ENCODE measurements at regions not wholly inside any gene's neighbourhood (a gene's known extent, or its start where the extent isn't known, plus 50 kb on each side); places are given as distances from the start of the nearest gene placed in this dataset.

GRCh38 chr12:111310076-111310870, 58.6 kb downstream of the PHETA1 start:
- Histone ChIP-seq H3K4me1 (ENCODE audit: control insufficient read depth in 3 of 3, insufficient read depth in 3 of 3, low read length in 3 of 3) (peaks cover 0 to 4% (median 3%) of the 10 kb centered on the region in 3 donors), H3K9me3 (ENCODE audit: control insufficient read depth in 3 of 3, low read length in 3 of 3) (peaks cover 0 to under 1% (median under 1%) of the 10 kb centered on the region in 3 donors), H3K4me3 (ENCODE audit: low read length in 3 of 3) (no peak overlapping the region), H3K36me3 (ENCODE audit: control insufficient read depth in 3 of 3, insufficient read depth in 3 of 3, low read length in 3 of 3) (no peaks in the 10 kb centered on the region), H3K27ac (ENCODE audit: low read depth, low read length) (no peak overlapping the region), H3K27me3 (ENCODE audit: control insufficient read depth in 3 of 3, insufficient read depth in 3 of 3, low read length in 3 of 3) (peaks cover 0 to 9% (median 3%) of the 10 kb centered on the region in 3 donors), H3K9ac (ENCODE audit: low read depth in 1 of 3, low read length in 3 of 3) (no peak overlapping the region)

DNA sequence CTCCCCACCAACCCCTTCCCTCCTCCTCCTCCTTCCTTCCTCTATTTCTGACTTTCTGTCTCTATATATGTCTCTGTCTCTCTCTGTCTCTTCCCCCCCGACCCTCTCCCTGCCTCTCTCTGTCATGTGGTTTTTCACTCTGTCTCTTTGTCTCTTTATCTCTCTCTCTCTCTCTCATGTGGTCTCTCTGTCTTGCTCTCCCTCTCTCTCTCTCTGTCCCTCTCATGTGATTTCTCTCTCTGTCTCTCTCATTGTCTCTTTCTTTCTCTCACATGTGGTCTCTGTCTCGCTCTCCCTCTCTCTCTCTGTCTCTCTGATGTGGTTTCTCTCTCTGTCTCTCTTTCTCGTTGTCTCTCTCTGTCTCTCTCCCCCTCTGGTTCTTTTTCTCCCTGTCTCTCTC, 59.3 kb downstream of the PHETA1 start:
- Histone ChIP-seq H3K4me3 (ENCODE audit: low read length in 3 of 3) (no peak overlapping the region), H3K9ac (ENCODE audit: low read depth in 1 of 3, low read length in 3 of 3) (no peak overlapping the region), H3K27me3 (ENCODE audit: control insufficient read depth in 3 of 3, insufficient read depth in 3 of 3, low read length in 3 of 3) (peaks cover 0 to 9% (median 3%) of the 10 kb centered on the region in 3 donors), H3K36me3 (ENCODE audit: control insufficient read depth in 3 of 3, insufficient read depth in 3 of 3, low read length in 3 of 3) (no peaks in the 10 kb centered on the region), H3K9me3 (ENCODE audit: control insufficient read depth in 3 of 3, low read length in 3 of 3) (peaks cover under 1 to 8% (median 4%) of the 10 kb centered on the region in 3 donors), H3K27ac (ENCODE audit: low read depth, low read length) (no peak overlapping the region), H3K4me1 (ENCODE audit: control insufficient read depth in 3 of 3, insufficient read depth in 3 of 3, low read length in 3 of 3) (peaks cover 0 to 4% (median 3%) of the 10 kb centered on the region in 3 donors)

GRCh38 chr12:111308473-111308872, 60.4 kb downstream of the PHETA1 start:
- Histone ChIP-seq H3K27ac (ENCODE audit: low read depth, low read length) (no peak overlapping the region), H3K4me1 (ENCODE audit: control insufficient read depth in 3 of 3, insufficient read depth in 3 of 3, low read length in 3 of 3) (no peaks in the 10 kb centered on the region), H3K36me3 (ENCODE audit: control insufficient read depth in 3 of 3, insufficient read depth in 3 of 3, low read length in 3 of 3) (no peaks in the 10 kb centered on the region), H3K4me3 (ENCODE audit: low read length in 3 of 3) (no peak overlapping the region), H3K9ac (ENCODE audit: low read depth in 1 of 3, low read length in 3 of 3) (no peak overlapping the region), H3K9me3 (ENCODE audit: control insufficient read depth in 3 of 3, low read length in 3 of 3) (peaks cover 5 to 19% (median 6%) of the 10 kb centered on the region in 3 donors), H3K27me3 (ENCODE audit: control insufficient read depth in 3 of 3, insufficient read depth in 3 of 3, low read length in 3 of 3) (peaks cover 0 to 9% (median 3%) of the 10 kb centered on the region in 3 donors)

GRCh38 chr12:111304642-111305071, 64.2 kb downstream of the PHETA1 start:
- no peak overlapping the region for H3K4me3 ChIP-seq (ENCODE audit: low read length in 3 of 3)
- no peak overlapping the region for H3K27ac ChIP-seq (ENCODE audit: low read depth, low read length)
- H3K9ac ChIP-seq (ENCODE audit: low read depth in 1 of 3, low read length in 3 of 3): no peak overlapping the region
- peaks cover 5 to 19% (median 6%) of the 10 kb centered on the region in 3 donors for H3K9me3 ChIP-seq (ENCODE audit: control insufficient read depth in 3 of 3, low read length in 3 of 3)
- H3K36me3 ChIP-seq (ENCODE audit: control insufficient read depth in 3 of 3, insufficient read depth in 3 of 3, low read length in 3 of 3): no peaks in the 10 kb centered on the region
- no peaks in the 10 kb centered on the region for H3K4me1 ChIP-seq (ENCODE audit: control insufficient read depth in 3 of 3, insufficient read depth in 3 of 3, low read length in 3 of 3)
- H3K27me3 ChIP-seq (ENCODE audit: control insufficient read depth in 3 of 3, insufficient read depth in 3 of 3, low read length in 3 of 3): no peaks in the 10 kb centered on the region

DNA sequence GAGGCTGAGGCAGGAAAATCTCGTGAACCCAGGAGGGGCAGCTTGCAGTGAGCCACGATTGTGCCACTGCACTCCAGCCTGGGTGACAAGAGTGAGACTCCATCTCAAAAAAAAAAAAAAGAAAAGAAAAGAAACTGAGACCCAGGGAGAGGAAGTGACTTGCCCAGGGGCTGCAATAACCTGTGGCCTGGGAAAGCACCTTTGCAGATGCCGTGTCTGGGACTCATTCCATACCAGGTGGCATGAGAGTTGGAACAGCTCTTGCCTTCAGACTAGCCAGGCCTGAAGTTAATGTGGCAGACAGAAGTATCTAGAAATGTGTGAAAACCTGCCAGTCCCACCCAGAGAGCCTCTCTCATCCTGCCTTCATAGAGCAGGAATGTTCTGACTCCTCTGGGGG, 65.4 kb downstream of the PHETA1 start:
- no peak overlapping the region for H3K4me3 ChIP-seq (ENCODE audit: low read length in 3 of 3)
- no peak overlapping the region for H3K9ac ChIP-seq (ENCODE audit: low read depth in 1 of 3, low read length in 3 of 3)
- H3K27ac ChIP-seq (ENCODE audit: low read depth, low read length): no peak overlapping the region
- H3K36me3 ChIP-seq (ENCODE audit: control insufficient read depth in 3 of 3, insufficient read depth in 3 of 3, low read length in 3 of 3): no peaks in the 10 kb centered on the region
- peaks cover 0 to 3% (median 0%) of the 10 kb centered on the region in 3 donors for H3K4me1 ChIP-seq (ENCODE audit: control insufficient read depth in 3 of 3, insufficient read depth in 3 of 3, low read length in 3 of 3)
- peaks cover 5 to 19% (median 6%) of the 10 kb centered on the region in 3 donors for H3K9me3 ChIP-seq (ENCODE audit: control insufficient read depth in 3 of 3, low read length in 3 of 3)
- H3K27me3 ChIP-seq (ENCODE audit: control insufficient read depth in 3 of 3, insufficient read depth in 3 of 3, low read length in 3 of 3): no peaks in the 10 kb centered on the region

DNA sequence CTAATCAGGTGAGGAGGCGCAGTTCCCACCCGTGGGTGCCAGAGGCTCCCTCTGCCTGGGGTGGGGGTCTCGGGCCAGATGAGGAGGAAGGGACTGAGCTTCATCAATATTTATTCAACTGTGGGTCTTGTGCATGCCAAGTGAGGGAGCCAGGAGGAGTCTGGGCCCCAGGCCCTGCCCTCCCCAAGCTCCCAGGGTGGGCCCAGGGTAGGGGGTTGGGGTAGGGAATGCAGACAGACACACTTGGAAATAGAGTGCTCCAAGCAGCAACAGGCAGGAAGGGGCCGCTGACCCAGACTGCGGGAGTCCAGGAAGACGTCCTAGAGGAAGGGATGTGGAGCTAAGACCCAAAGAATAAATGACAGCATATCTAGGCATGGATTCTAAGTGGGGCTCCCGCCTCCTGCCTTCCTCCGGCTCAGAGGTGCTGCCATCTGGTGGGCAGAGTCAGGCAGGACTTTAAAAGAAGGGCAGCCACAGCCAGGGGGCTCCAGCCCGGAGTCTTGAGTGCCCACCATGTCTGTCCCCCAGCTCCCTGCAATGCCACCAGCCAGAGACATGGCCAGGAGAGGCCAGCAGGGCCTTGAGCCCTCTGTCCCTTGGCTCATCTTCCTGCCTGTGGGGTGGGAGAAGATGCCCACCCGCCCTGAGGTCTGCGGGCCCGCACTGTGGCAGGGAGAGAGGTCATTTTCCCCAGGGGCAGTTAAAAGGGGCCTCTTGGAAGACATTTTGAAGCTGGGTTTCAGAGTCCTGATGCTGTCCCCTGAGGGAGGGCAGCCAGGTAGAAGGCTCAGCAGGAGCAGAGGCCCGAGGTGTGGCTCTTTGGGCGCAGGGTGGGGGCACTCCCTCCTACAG, 70.1 kb downstream of the PHETA1 start:
- H3K27ac ChIP-seq (ENCODE audit: low read depth, low read length): no peak overlapping the region
- peaks cover 0 to 4% (median 0%) of the 10 kb centered on the region in 3 donors for H3K4me1 ChIP-seq (ENCODE audit: control insufficient read depth in 3 of 3, insufficient read depth in 3 of 3, low read length in 3 of 3)
- H3K27me3 ChIP-seq (ENCODE audit: control insufficient read depth in 3 of 3, insufficient read depth in 3 of 3, low read length in 3 of 3): peaks cover 0 to 9% (median 0%) of the 10 kb centered on the region in 3 donors
- peaks cover 0 to 3% (median 0%) of the 10 kb centered on the region in 3 donors for H3K9me3 ChIP-seq (ENCODE audit: control insufficient read depth in 3 of 3, low read length in 3 of 3)
- no peaks in the 10 kb centered on the region for H3K36me3 ChIP-seq (ENCODE audit: control insufficient read depth in 3 of 3, insufficient read depth in 3 of 3, low read length in 3 of 3)
- no peak overlapping the region for H3K9ac ChIP-seq (ENCODE audit: low read depth in 1 of 3, low read length in 3 of 3)
- H3K4me3 ChIP-seq (ENCODE audit: low read length in 3 of 3): no peak overlapping the region

DNA sequence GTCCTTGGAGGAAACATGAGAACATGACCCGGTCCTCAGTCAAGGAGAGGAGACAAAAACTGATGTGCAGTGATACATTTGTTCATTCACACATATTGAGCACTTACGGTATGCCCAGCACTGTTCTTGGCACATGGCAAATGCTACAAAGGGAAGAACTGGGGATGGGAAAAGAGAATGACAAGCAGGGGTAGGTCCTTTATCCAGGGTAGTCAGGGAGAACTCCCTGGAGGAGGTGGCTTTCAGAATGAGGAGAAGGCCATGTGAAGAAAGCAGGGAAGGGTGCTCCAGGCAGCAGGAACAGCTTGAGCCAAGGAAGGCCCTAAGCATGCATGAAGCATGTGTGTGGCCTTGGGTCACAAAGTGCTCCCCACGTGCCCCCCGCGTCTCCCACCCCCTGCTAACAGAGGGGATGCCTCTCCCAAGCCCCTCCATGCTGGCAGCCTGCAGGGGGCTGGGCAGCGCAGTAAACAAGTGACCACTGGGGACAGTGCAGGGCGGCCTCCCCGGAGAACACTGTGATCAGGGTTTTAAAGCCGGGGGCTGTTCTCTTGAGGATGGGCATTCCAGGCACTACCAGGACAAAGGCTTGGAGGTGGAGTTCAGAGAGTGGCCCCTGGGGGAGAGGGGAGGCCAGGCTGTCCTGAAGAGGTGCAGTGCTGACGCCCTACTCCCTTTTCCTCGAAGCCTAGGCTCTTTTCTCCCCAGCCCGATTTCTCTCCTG, 71.0 kb downstream of the PHETA1 start:
- Histone ChIP-seq H3K9ac (ENCODE audit: low read depth in 1 of 3, low read length in 3 of 3) (no peak overlapping the region), H3K27me3 (ENCODE audit: control insufficient read depth in 3 of 3, insufficient read depth in 3 of 3, low read length in 3 of 3) (peaks cover 0 to 9% (median 0%) of the 10 kb centered on the region in 3 donors), H3K4me3 (ENCODE audit: low read length in 3 of 3) (no peak overlapping the region), H3K27ac (ENCODE audit: low read depth, low read length) (no peak overlapping the region), H3K4me1 (ENCODE audit: control insufficient read depth in 3 of 3, insufficient read depth in 3 of 3, low read length in 3 of 3) (peaks cover 0 to 4% (median 0%) of the 10 kb centered on the region in 3 donors), H3K36me3 (ENCODE audit: control insufficient read depth in 3 of 3, insufficient read depth in 3 of 3, low read length in 3 of 3) (no peaks in the 10 kb centered on the region), H3K9me3 (ENCODE audit: control insufficient read depth in 3 of 3, low read length in 3 of 3) (no peaks in the 10 kb centered on the region)

GRCh38 chr12:111296906-111297463, 71.9 kb downstream of the PHETA1 start:
- Histone ChIP-seq H3K4me1 (ENCODE audit: control insufficient read depth in 3 of 3, insufficient read depth in 3 of 3, low read length in 3 of 3) (peaks cover 0 to 4% (median 0%) of the 10 kb centered on the region in 3 donors), H3K9ac (ENCODE audit: low read depth in 1 of 3, low read length in 3 of 3) (no peak overlapping the region), H3K4me3 (ENCODE audit: low read length in 3 of 3) (no peak overlapping the region), H3K9me3 (ENCODE audit: control insufficient read depth in 3 of 3, low read length in 3 of 3) (peaks cover 0 to 1% (median 0%) of the 10 kb centered on the region in 3 donors), H3K36me3 (ENCODE audit: control insufficient read depth in 3 of 3, insufficient read depth in 3 of 3, low read length in 3 of 3) (no peaks in the 10 kb centered on the region), H3K27me3 (ENCODE audit: control insufficient read depth in 3 of 3, insufficient read depth in 3 of 3, low read length in 3 of 3) (peaks cover 0 to 9% (median 0%) of the 10 kb centered on the region in 3 donors), H3K27ac (ENCODE audit: low read depth, low read length) (no peak overlapping the region)

GRCh38 chr12:111295176-111295575, 73.7 kb downstream of the PHETA1 start:
- peaks cover 0 to 3% (median 0%) of the 10 kb centered on the region in 3 donors for H3K9me3 ChIP-seq (ENCODE audit: control insufficient read depth in 3 of 3, low read length in 3 of 3)
- H3K27ac ChIP-seq (ENCODE audit: low read depth, low read length): no peak overlapping the region
- H3K27me3 ChIP-seq (ENCODE audit: control insufficient read depth in 3 of 3, insufficient read depth in 3 of 3, low read length in 3 of 3): peaks cover 0 to 15% (median 0%) of the 10 kb centered on the region in 3 donors
- H3K9ac ChIP-seq (ENCODE audit: low read depth in 1 of 3, low read length in 3 of 3): no peak overlapping the region
- no peaks in the 10 kb centered on the region for H3K36me3 ChIP-seq (ENCODE audit: control insufficient read depth in 3 of 3, insufficient read depth in 3 of 3, low read length in 3 of 3)
- H3K4me1 ChIP-seq (ENCODE audit: control insufficient read depth in 3 of 3, insufficient read depth in 3 of 3, low read length in 3 of 3): peaks cover 0 to 4% (median 0%) of the 10 kb centered on the region in 3 donors
- H3K4me3 ChIP-seq (ENCODE audit: low read length in 3 of 3): no peak overlapping the region

Data from skeletal muscle tissue (tissue), 3 donors.